ENCODE measurements at regions not wholly inside any gene's neighbourhood (a gene's known extent, or its start where the extent isn't known, plus 50 kb on each side); places are given as distances from the start of the nearest gene placed in this dataset.

GRCh38 chr5:135085936-135086725 is 52.1 kb upstream of the PITX1 start:
- no peak for DNase-seq

- no peak for DNase-seq
Measured at GRCh38 chr5:135085133-135085935, 51.3 kb upstream of the PITX1 start.
